CD4-positive, alpha-beta T cell (primary cell): ENCODE measurements at regions not wholly inside any gene's neighbourhood (a gene's known extent, or its start where the extent isn't known, plus 50 kb on each side); places are given as distances from the start of the nearest gene placed in this dataset.

ENCODE experiments used
- ATAC-seq: fragments of 200-7000 bp; cut with Tn5 transposase; one replicate; pipeline ENCODE4 v1.10.0; 2022; ENCODE audit warnings: mild to moderate bottlenecking; ENCODE audit not compliant: poor library complexity
- CTCF ChIA-PET: fragments of 350-600 bp; sonication (Branson Sonifier 250); formaldehyde crosslinking; loops from one replicate; lab custom pipeline; 2021; ENCODE audit warnings: antibody characterized with exemption, inconsistent platforms; lab: Charles Lee
- POLR2A ChIA-PET: fragments of 350-600 bp; sonication (Branson Sonifier 250); formaldehyde crosslinking; loops from one replicate; lab custom pipeline; 2021; ENCODE audit warnings: antibody characterized with exemption, inconsistent platforms; lab: Charles Lee
- DNase-seq, 14 experiments: peaks; one replicate each; pipeline ENCODE4 v3.0.0-alpha.2; 2013 to 2020; ENCODE audit warnings: mixed read lengths in 2 of 14
- H3K27ac ChIP-seq, 2 donors: one replicate each; pipeline versions ENCODE4 v1.5.1 to v1.7.0; 2013; ENCODE audit warnings: low read length in 2 of 2, low read depth in 1 of 2, mild to moderate bottlenecking in 1 of 2
- H3K27me3 ChIP-seq, 2 experiments: 1 replicate in 1 of 2; 2 replicates in 1 of 2; pipeline versions ENCODE4 v1.6.1 to v1.7.0; 2013; ENCODE audit warnings: low read length in 2 of 2, control low read depth in 1 of 2, mild to moderate bottlenecking in 1 of 2, moderate library complexity in 1 of 2; ENCODE audit not compliant: insufficient read depth in 2 of 2, control insufficient read depth in 1 of 2
- H3K36me3 ChIP-seq: one replicate; pipeline ENCODE4 v1.6.1; 2013; ENCODE audit warnings: low read length, control low read depth; ENCODE audit not compliant: insufficient read depth
- H3K4me1 ChIP-seq: one replicate; pipeline ENCODE4 v1.6.1; 2013; ENCODE audit warnings: low read length, control low read depth; ENCODE audit not compliant: insufficient read depth
- H3K4me3 ChIP-seq: one replicate; pipeline ENCODE4 v1.5.1; 2013; ENCODE audit warnings: mild to moderate bottlenecking, low read length, moderate library complexity
- H3K9me3 ChIP-seq, 2 experiments: 1 replicate in 1 of 2; 2 replicates in 1 of 2; pipeline versions ENCODE4 v1.6.1 to v1.7.0; 2013; ENCODE audit warnings: low read length in 2 of 2, mild to moderate bottlenecking in 2 of 2, control low read depth in 1 of 2, moderate library complexity in 1 of 2; ENCODE audit not compliant: control insufficient read depth in 1 of 2, insufficient read depth in 1 of 2
- H3K27ac Mint-ChIP-seq: one replicate; pipeline ENCODE4 v1.8.0; 2020; ENCODE audit warnings: mixed read lengths
- H3K27me3 Mint-ChIP-seq: one replicate; pipeline ENCODE4 v1.8.0; 2021; ENCODE audit warnings: mixed read lengths
- H3K36me3 Mint-ChIP-seq: one replicate; pipeline ENCODE4 v1.8.0; 2021; ENCODE audit warnings: low read depth, mixed read lengths
- H3K4me1 Mint-ChIP-seq: one replicate; pipeline ENCODE4 v1.8.0; 2021; ENCODE audit warnings: low read depth, mixed read lengths
- H3K4me3 Mint-ChIP-seq: one replicate; pipeline ENCODE4 v1.8.0; 2020; ENCODE audit warnings: mild to moderate bottlenecking, mixed read lengths
- H3K9me3 Mint-ChIP-seq: one replicate; pipeline ENCODE4 v1.8.0; 2020; ENCODE audit warnings: mixed read lengths
- intact Hi-C, 2 experiments: fragments of 100-400 bp; cut with DNase I in 1 of 2; cut with micrococcal nuclease in 1 of 2; formaldehyde crosslinking; loops; one replicate each; pipeline versions ENCODE4 v1.15.1 to v1.9.0; 2023 to 2025; cut with DNase I, micrococcal nuclease
- TF ChIP-seq, protein P1 (sequence below): fragments of 200-600 bp; IDR thresholded peaks from one replicate; pipeline ENCODE4 v1.8.0; 2022; ENCODE audit warnings: antibody characterized with exemption, mild to moderate bottlenecking

DNA sequence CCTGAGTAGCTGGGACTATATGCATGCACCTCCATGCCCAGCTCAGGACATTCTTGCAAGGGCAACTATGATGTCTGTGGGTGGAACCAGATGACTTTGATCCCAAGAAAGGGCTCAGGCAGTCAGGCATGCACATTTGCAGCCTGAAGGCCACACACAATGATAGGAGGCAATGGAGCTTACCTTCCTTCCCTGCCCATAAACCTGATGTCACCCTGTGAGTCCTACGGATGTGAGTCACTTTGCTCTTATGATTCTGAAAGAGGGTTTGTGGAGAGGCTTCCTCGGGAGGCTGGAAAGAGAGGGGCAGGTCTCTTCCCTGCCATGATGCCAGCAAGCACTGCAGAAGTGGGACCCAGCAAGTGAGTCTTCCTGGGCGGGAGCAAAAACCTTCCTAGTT is 202.4 kb downstream of the LY86 start:
- Histone ChIP-seq H3K27ac (no peak overlapping the region), H3K36me3 (no peaks in the 10 kb centered on the region), H3K4me1 (no peaks in the 10 kb centered on the region), H3K4me3 (no peak overlapping the region), H3K27me3 (no peaks in the 10 kb centered on the region), H3K9me3 (no peaks in the 10 kb centered on the region)
- no peaks in the 10 kb centered on the region for H3K36me3 Mint-ChIP-seq
- POLR2A ChIA-PET, result no interaction called here
- no peak for ATAC-seq
- no peaks in the 10 kb centered on the region for H3K27me3 Mint-ChIP-seq
- CTCF ChIA-PET, result no interaction called here
- DNase-seq, result no peak
- TF ChIP-seq, protein P1, sequence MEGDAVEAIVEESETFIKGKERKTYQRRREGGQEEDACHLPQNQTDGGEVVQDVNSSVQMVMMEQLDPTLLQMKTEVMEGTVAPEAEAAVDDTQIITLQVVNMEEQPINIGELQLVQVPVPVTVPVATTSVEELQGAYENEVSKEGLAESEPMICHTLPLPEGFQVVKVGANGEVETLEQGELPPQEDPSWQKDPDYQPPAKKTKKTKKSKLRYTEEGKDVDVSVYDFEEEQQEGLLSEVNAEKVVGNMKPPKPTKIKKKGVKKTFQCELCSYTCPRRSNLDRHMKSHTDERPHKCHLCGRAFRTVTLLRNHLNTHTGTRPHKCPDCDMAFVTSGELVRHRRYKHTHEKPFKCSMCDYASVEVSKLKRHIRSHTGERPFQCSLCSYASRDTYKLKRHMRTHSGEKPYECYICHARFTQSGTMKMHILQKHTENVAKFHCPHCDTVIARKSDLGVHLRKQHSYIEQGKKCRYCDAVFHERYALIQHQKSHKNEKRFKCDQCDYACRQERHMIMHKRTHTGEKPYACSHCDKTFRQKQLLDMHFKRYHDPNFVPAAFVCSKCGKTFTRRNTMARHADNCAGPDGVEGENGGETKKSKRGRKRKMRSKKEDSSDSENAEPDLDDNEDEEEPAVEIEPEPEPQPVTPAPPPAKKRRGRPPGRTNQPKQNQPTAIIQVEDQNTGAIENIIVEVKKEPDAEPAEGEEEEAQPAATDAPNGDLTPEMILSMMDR, result no peak
- H3K4me3 Mint-ChIP-seq, result no peak overlapping the region
- H3K4me1 Mint-ChIP-seq, result peaks cover 6% of the 10 kb centered on the region
- intact Hi-C loops, result no loop called here
- H3K27ac Mint-ChIP-seq, result no peak overlapping the region
- H3K9me3 Mint-ChIP-seq, result no peaks in the 10 kb centered on the region

DNA sequence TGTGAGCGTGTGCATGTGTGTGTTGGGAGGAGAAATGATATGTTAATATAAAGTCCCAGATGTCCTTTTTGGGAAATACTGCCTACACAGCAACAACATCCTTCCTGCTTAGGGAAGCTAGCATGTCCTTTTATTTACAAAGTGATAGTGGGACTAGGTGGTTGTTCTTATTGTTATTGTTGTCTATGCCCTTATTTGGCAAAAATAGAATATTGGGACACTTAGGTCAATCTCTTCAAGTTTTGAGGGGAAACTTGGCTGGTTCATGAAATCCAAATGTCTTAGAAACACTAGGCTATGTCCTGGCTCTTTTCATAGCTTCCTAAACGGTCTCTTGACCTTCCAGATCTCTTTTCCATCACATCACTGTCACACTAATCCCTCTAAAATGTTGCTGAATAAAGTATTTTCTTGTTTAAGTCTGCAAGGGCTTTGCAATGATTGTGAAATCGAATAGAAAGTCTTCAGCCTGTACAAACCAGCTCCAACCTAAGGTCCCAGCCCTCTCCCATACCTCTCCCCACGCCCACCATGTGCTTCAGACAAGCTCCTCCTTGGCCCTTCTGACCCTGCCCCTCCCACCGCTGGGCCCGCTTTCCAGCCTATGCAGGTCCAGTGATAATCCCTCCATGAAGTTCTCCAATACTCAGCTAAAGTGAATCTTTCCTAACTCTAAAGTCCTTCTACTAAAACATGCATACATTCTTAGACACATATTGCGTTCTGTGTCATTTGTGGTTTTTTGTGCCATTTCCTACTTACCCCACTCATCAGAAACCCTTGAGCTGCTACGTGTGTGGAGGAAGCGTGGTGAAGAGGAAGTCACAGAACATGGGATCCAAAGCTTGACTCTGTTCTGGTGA is 205.1 kb downstream of the LY86 start:
- TF ChIP-seq, protein P1, result no peak
- H3K27ac Mint-ChIP-seq, result no peak overlapping the region

DNA sequence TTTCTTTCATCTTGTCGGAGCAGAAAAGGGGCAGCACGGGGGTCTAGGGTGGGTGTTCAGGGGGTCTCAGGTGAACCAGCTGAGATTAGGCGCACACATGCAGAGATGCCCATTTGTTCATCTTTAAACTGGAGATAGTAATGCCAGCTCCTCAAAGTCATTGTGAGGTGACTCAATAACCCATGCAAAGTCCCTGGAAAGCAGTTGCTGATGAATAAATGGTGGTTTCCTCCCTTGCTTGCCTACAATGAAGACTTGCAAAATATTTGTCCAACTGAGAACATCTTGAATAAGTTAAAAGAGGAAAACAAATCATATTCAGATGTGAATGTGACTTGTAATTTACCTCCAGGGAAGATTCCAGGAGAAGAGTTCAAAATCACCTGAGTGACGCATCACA is 206.9 kb downstream of the LY86 start:
- no peak for ATAC-seq
- no peak overlapping the region for H3K4me3 Mint-ChIP-seq
- Histone ChIP-seq H3K36me3 (no peaks in the 10 kb centered on the region), H3K4me3 (no peak overlapping the region), H3K9me3 (no peaks in the 10 kb centered on the region), H3K4me1 (peaks cover 5% of the 10 kb centered on the region), H3K27ac (no peak overlapping the region), H3K27me3 (no peaks in the 10 kb centered on the region)
- no peak overlapping the region for H3K27ac Mint-ChIP-seq
- intact Hi-C loops, result no loop called here
- CTCF ChIA-PET, result no interaction called here
- POLR2A ChIA-PET, result no interaction called here
- H3K9me3 Mint-ChIP-seq, result no peaks in the 10 kb centered on the region
- peak in 1 of 14 experiments; percentile 35 for DNase-seq
- H3K27me3 Mint-ChIP-seq, result no peaks in the 10 kb centered on the region
- peaks cover 15% of the 10 kb centered on the region for H3K4me1 Mint-ChIP-seq
- TF ChIP-seq, protein P1, result no peak
- no peaks in the 10 kb centered on the region for H3K36me3 Mint-ChIP-seq

More for the DNA sequence above, 205.1 kb downstream of the LY86 start:
- H3K4me1 Mint-ChIP-seq, result peaks cover 6% of the 10 kb centered on the region
- peak; percentile 41 for ATAC-seq
- no peaks in the 10 kb centered on the region for H3K36me3 Mint-ChIP-seq
- ChIA-PET CTCF (interaction anchor here (0.6 kb wide), 1 partner anchor 10 kb away, joined by 3 read pairs; no protein-coding TSS in a partner anchor), POLR2A (no interaction called here)
- H3K4me3 Mint-ChIP-seq, result no peak overlapping the region
- Histone ChIP-seq H3K27ac (no peak overlapping the region), H3K27me3 (no peaks in the 10 kb centered on the region), H3K4me1 (no peaks in the 10 kb centered on the region), H3K9me3 (no peaks in the 10 kb centered on the region), H3K4me3 (no peak overlapping the region), H3K36me3 (no peaks in the 10 kb centered on the region)
- intact Hi-C loops, result no loop called here
- DNase-seq, result peak in 2 of 14 experiments; percentile 36 to 51
- no peaks in the 10 kb centered on the region for H3K9me3 Mint-ChIP-seq
- H3K27me3 Mint-ChIP-seq, result no peaks in the 10 kb centered on the region
